Vagina (tissue), 2 donors: ENCODE measurements at regions not wholly inside any gene's neighbourhood (a gene's known extent, or its start where the extent isn't known, plus 50 kb on each side); places are given as distances from the start of the nearest gene placed in this dataset.

Experiments used
- POLR2A ChIP-seq, 2 donors: fragments of 450-650 bp; IDR thresholded peaks; one replicate each; pipeline ENCODE4 v1.6.1; 2017; ENCODE audit warnings: antibody characterized with exemption in 2 of 2, mild to moderate bottlenecking in 2 of 2, moderate library complexity in 2 of 2
- POLR2AphosphoS5 ChIP-seq, 2 donors: sonication (generic); formaldehyde crosslinking; IDR thresholded peaks; one replicate each; pipeline ENCODE4 v1.9.0; 2017; ENCODE audit warnings: antibody characterized with exemption in 2 of 2, mild to moderate bottlenecking in 2 of 2, low read depth in 1 of 2; ENCODE audit not compliant: insufficient read depth in 1 of 2
- TF ChIP-seq, protein P1 (sequence below), 3 experiments: fragments of 450-650 bp in 2 of 3; fragments of 200-600 bp in 1 of 3; sonication (generic) in 1 of 3; IDR thresholded peaks; one replicate each; pipeline ENCODE4 v1.5.1; 2017 to 2019; ENCODE audit warnings: antibody characterized with exemption in 3 of 3, mild to moderate bottlenecking in 2 of 3, moderate library complexity in 2 of 3

GRCh38 chr2:57842531-57842930, 204.1 kb upstream of the VRK2 start:
- no peak for TF ChIP-seq POLR2A (IDR thresholded peaks at IDR 0.05)
- no peak for TF ChIP-seq POLR2AphosphoS5 (IDR thresholded peaks at IDR 0.05; ENCODE audit: insufficient read depth in 1 of 2, low read depth in 1 of 2)
- TF ChIP-seq, protein P1, sequence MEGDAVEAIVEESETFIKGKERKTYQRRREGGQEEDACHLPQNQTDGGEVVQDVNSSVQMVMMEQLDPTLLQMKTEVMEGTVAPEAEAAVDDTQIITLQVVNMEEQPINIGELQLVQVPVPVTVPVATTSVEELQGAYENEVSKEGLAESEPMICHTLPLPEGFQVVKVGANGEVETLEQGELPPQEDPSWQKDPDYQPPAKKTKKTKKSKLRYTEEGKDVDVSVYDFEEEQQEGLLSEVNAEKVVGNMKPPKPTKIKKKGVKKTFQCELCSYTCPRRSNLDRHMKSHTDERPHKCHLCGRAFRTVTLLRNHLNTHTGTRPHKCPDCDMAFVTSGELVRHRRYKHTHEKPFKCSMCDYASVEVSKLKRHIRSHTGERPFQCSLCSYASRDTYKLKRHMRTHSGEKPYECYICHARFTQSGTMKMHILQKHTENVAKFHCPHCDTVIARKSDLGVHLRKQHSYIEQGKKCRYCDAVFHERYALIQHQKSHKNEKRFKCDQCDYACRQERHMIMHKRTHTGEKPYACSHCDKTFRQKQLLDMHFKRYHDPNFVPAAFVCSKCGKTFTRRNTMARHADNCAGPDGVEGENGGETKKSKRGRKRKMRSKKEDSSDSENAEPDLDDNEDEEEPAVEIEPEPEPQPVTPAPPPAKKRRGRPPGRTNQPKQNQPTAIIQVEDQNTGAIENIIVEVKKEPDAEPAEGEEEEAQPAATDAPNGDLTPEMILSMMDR (IDR thresholded peaks at IDR 0.05): no peak
